OCI-LY7 (cell line): ENCODE measurements at regions not wholly inside any gene's neighbourhood (a gene's known extent, or its start where the extent isn't known, plus 50 kb on each side); places are given as distances from the start of the nearest gene placed in this dataset.

Source experiments
- EZH2phosphoT487 ChIP-seq: fragments of 200-600 bp; sonication (generic); IDR thresholded peaks from 2 replicates; pipeline ENCODE4 v1.6.1; 2018; ENCODE audit warnings: low read depth, borderline replicate concordance, mild to moderate bottlenecking, mixed run types, antibody characterized with exemption, low read length, moderate library complexity, mixed read lengths
- TF ChIP-seq, protein P1 (sequence below): fragments of 200-600 bp; sonication (generic); conservative IDR thresholded peaks from 2 replicates; pipeline ENCODE4 v1.5.1; 2014; ENCODE audit warnings: mild to moderate bottlenecking, antibody characterized with exemption, low read length, moderate library complexity, mixed read lengths

DNA sequence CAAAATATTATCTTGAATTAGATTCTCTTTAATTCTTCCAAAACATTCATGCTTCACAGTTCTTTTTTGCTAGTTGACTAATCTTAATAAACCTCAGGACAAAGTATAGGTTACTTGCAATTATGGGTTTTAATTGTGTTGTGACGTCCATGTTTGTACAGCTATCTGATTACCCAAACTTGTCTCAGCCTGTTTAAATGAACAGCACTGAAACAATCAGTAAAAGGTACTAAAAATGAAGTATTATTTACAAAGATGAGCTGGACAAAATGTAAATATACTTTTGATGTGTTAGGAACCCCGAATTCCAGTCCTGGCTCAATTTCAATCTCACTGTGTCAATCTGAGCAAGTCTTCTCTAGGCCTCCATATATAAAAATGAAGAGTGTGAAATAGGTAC, 57.4 kb upstream of the SLC6A14 start:
- TF ChIP-seq, protein P1, sequence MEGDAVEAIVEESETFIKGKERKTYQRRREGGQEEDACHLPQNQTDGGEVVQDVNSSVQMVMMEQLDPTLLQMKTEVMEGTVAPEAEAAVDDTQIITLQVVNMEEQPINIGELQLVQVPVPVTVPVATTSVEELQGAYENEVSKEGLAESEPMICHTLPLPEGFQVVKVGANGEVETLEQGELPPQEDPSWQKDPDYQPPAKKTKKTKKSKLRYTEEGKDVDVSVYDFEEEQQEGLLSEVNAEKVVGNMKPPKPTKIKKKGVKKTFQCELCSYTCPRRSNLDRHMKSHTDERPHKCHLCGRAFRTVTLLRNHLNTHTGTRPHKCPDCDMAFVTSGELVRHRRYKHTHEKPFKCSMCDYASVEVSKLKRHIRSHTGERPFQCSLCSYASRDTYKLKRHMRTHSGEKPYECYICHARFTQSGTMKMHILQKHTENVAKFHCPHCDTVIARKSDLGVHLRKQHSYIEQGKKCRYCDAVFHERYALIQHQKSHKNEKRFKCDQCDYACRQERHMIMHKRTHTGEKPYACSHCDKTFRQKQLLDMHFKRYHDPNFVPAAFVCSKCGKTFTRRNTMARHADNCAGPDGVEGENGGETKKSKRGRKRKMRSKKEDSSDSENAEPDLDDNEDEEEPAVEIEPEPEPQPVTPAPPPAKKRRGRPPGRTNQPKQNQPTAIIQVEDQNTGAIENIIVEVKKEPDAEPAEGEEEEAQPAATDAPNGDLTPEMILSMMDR = no peak
- no peak for TF ChIP-seq EZH2phosphoT487
